Spleen (tissue), 11 donors: ENCODE measurements at regions not wholly inside any gene's neighbourhood (a gene's known extent, or its start where the extent isn't known, plus 50 kb on each side); places are given as distances from the start of the nearest gene placed in this dataset.

ENCODE experiments used
- DNase-seq: peaks from one replicate; pipeline ENCODE4 v3.0.0-alpha.2; 2020
- H3K27ac ChIP-seq, 8 donors: fragments of 200-600 bp; sonication (generic) in 7 of 8; 1 replicate in 4 of 8; 2 replicates in 4 of 8; pipeline versions ENCODE4 v1.5.0 to v1.8.0; 2016 to 2021; ENCODE audit warnings: inconsistent platforms in 4 of 8, mild to moderate bottlenecking in 4 of 8, moderate library complexity in 1 of 8
- H3K27me3 ChIP-seq, 7 donors: fragments of 200-600 bp; sonication (generic) in 6 of 7; replicated peaks in 1 of 7; 1 replicate in 4 of 7; 2 replicates in 3 of 7; pipeline versions ENCODE4 v1.5.0 to v1.8.0; 2016 to 2021; ENCODE audit warnings: inconsistent platforms in 3 of 7, mild to moderate bottlenecking in 1 of 7
- H3K36me3 ChIP-seq, 6 donors: fragments of 200-600 bp; sonication (generic) in 5 of 6; 1 replicate in 4 of 6; 2 replicates in 2 of 6; pipeline versions ENCODE4 v1.5.0 to v1.8.0; 2016 to 2021; ENCODE audit warnings: inconsistent platforms in 2 of 6
- H3K4me1 ChIP-seq, 6 donors: fragments of 200-600 bp; sonication (generic) in 5 of 6; 1 replicate in 3 of 6; 2 replicates in 3 of 6; pipeline versions ENCODE4 v1.5.0 to v1.8.0; 2016 to 2021; ENCODE audit warnings: inconsistent platforms in 3 of 6
- H3K4me3 ChIP-seq, 8 donors: fragments of 200-600 bp; sonication (generic) in 7 of 8; 1 replicate in 4 of 8; 2 replicates in 4 of 8; pipeline versions ENCODE4 v1.5.0 to v1.8.0; 2016 to 2021; ENCODE audit warnings: inconsistent platforms in 4 of 8, mild to moderate bottlenecking in 4 of 8, moderate library complexity in 2 of 8
- H3K9me3 ChIP-seq, 8 donors: fragments of 200-600 bp; sonication (generic) in 7 of 8; 1 replicate in 4 of 8; 2 replicates in 4 of 8; pipeline versions ENCODE4 v1.5.0 to v1.8.0; 2016 to 2021; ENCODE audit warnings: inconsistent platforms in 4 of 8
- POLR2A ChIP-seq, 3 donors: fragments of 450-650 bp; IDR thresholded peaks; one replicate each; pipeline ENCODE4 v1.5.1; 2017; ENCODE audit warnings: antibody characterized with exemption in 3 of 3, mild to moderate bottlenecking in 1 of 3
- POLR2AphosphoS5 ChIP-seq, 3 donors: sonication (generic); formaldehyde crosslinking; IDR thresholded peaks; one replicate each; pipeline ENCODE4 v1.5.1; 2017; ENCODE audit warnings: antibody characterized with exemption in 3 of 3
- WGBS, 5 donors: extraction: QIAGEN DNeasy Blood & Tissue Kit in 3 of 5; methylation state at CpG; one replicate each; pipeline versions ENCODE4 v1.1.5 to v1.1.7; 2013 to 2018; 5-methylcytosine and 5-hydroxymethylcytosine counted together
- intact Hi-C: fragments of 100-400 bp; cut with DNase I; formaldehyde crosslinking; loops from one replicate; pipeline ENCODE4 v1.15.0; 2023; ENCODE audit warnings: low total_unique reads
- TF ChIP-seq, protein P1 (sequence below), 11 experiments: fragments of 200-600 bp in 7 of 11; fragments of 450-650 bp in 4 of 11; sonication (generic) in 4 of 11; IDR thresholded peaks in 8 of 11; conservative IDR thresholded peaks in 3 of 11; 1 replicate in 7 of 11; 2 replicates in 4 of 11; pipeline versions ENCODE4 v1.4.0 to v1.8.0; 2016 to 2021; ENCODE audit warnings: antibody characterized with exemption in 11 of 11, inconsistent platforms in 4 of 11, mild to moderate bottlenecking in 1 of 11
- donor health status: healthy with polysubstance abuse.
- donor health status: DM: no; HTN: no; CAD: no; lungs with moderate emphysema.
- donor health status: DM: no; HTN: no; CAD: no.
- donor health status: Bipolar disorder and iron deficiency.
- donor health status: healthy.
- donor health status: DM: no; HTN: no; CAD: no.
- donor health status: DM: yes; HTN: yes; CAD: no.

DNA sequence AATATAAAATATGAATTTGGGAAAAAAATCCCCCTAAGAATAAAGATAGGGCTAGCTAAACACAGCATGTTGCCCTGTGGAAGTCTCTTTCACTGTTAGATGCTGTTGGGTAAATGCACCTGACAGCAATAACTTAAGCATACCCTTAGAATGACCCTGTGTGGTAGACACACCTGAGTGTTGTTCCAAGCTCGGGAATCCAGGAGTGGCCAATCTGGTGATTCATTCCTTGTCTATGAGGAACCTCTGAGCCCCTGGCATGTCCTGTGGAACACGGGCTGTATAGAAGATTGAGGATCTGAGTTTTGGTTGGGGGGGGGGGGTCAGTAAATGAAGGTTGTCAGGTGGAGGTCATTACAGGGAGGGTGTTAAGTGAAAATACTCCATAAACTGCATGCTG lies 730.0 kb upstream of the IGFBP3 start:
- Histone ChIP-seq H3K36me3 (no peaks in the 10 kb centered on the region), H3K4me1 (no peaks in the 10 kb centered on the region), H3K27ac (no peak overlapping the region), H3K9me3 (peaks cover 0 to 31% (median 6%) of the 10 kb centered on the region in 8 donors), H3K27me3 (no peaks in the 10 kb centered on the region), H3K4me3 (no peak overlapping the region)
- WGBS, 5 donors, result 69 to 93% (median 86%) methylated on average over 2 of the region's 2 CpGs
- no peak for DNase-seq
- TF ChIP-seq POLR2AphosphoS5 (IDR thresholded peaks at IDR 0.05) (no peak), POLR2A (IDR thresholded peaks at IDR 0.05) (no peak)
- TF ChIP-seq, protein P1, sequence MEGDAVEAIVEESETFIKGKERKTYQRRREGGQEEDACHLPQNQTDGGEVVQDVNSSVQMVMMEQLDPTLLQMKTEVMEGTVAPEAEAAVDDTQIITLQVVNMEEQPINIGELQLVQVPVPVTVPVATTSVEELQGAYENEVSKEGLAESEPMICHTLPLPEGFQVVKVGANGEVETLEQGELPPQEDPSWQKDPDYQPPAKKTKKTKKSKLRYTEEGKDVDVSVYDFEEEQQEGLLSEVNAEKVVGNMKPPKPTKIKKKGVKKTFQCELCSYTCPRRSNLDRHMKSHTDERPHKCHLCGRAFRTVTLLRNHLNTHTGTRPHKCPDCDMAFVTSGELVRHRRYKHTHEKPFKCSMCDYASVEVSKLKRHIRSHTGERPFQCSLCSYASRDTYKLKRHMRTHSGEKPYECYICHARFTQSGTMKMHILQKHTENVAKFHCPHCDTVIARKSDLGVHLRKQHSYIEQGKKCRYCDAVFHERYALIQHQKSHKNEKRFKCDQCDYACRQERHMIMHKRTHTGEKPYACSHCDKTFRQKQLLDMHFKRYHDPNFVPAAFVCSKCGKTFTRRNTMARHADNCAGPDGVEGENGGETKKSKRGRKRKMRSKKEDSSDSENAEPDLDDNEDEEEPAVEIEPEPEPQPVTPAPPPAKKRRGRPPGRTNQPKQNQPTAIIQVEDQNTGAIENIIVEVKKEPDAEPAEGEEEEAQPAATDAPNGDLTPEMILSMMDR (IDR thresholded peaks at IDR 0.05 in 8 of 11, conservative IDR thresholded peaks at IDR 0.05 in 3 of 11), result no peak
- intact Hi-C loops, result no loop called here

GRCh38 chr7:46649876-46650275 lies 728.8 kb upstream of the IGFBP3 start:
- intact Hi-C loops, result no loop called here
- Histone ChIP-seq H3K36me3 (no peaks in the 10 kb centered on the region), H3K27me3 (no peaks in the 10 kb centered on the region), H3K27ac (no peak overlapping the region), H3K9me3 (peaks cover 0 to 27% (median 6%) of the 10 kb centered on the region in 8 donors), H3K4me1 (no peaks in the 10 kb centered on the region), H3K4me3 (no peak overlapping the region)
- no peak for TF ChIP-seq POLR2AphosphoS5 (IDR thresholded peaks at IDR 0.05)
- TF ChIP-seq POLR2A (IDR thresholded peaks at IDR 0.05), result no peak
- TF ChIP-seq, protein P1 (IDR thresholded peaks at IDR 0.05 in 8 of 11, conservative IDR thresholded peaks at IDR 0.05 in 3 of 11), result no peak
- WGBS, 5 donors, result 28 to 49% (median 33%) methylated on average over 2 of the region's 2 CpGs
- DNase-seq, result no peak

DNA sequence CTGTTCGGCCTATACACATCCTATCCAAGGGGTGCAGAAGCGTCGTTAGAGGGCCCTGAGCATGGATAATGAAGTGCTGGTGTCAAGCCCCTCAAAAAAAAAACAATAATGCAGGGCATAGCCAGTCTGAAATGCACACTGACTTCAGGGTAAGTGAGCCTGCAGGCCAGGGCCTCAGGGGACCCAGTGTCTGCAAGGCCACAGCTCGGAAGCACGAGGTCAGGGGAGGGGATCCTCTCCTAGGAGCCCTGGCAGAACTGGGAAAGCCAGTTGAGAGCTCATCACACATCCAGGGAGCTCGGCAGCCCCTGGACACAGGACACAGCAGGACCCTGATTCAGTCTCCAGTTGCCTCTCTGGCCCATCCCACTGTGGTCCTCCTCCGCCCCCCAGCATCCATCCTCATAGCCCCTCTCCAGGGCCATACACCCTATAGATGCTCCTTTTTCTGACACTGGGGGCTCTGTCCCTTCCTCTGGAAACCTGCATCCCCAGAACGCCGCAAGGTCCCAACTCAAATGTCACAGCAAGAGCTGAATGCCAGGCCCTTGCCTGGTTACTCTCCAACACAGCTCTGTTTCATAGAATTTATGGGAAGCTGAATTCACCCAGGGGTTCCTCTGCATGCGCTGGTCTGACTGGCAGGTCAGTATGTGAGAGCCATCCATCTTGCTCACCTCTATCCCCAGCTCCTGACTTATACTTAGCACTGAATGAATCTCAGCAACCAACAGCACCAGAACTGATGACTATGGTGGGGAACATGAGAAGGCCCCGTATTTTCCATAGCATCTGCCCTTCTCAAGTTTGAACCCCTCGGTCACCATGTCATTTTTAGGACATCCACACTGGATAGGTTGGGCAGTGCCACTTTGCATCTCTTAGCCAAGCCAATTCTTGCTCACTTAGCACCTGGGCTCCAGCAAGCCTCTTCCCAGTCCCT lies 717.0 kb upstream of the IGFBP3 start:
- intact Hi-C loops, result no loop called here
- H3K9me3 ChIP-seq, result no peaks in the 10 kb centered on the region
- no peaks in the 10 kb centered on the region for H3K4me1 ChIP-seq
- no peak for DNase-seq
- TF ChIP-seq POLR2AphosphoS5 (IDR thresholded peaks at IDR 0.05) (no peak), POLR2A (IDR thresholded peaks at IDR 0.05) (no peak)
- TF ChIP-seq, protein P1 (IDR thresholded peaks at IDR 0.05 in 8 of 11, conservative IDR thresholded peaks at IDR 0.05 in 3 of 11), result no peak
- H3K4me3 ChIP-seq, result no peak overlapping the region
- no peaks in the 10 kb centered on the region for H3K36me3 ChIP-seq
- 67 to 79% (median 75%) methylated on average over 10 to 12 of the region's 12 CpGs for WGBS, 5 donors
- H3K27me3 ChIP-seq, result no peaks in the 10 kb centered on the region
- H3K27ac ChIP-seq, result no peak overlapping the region

DNA sequence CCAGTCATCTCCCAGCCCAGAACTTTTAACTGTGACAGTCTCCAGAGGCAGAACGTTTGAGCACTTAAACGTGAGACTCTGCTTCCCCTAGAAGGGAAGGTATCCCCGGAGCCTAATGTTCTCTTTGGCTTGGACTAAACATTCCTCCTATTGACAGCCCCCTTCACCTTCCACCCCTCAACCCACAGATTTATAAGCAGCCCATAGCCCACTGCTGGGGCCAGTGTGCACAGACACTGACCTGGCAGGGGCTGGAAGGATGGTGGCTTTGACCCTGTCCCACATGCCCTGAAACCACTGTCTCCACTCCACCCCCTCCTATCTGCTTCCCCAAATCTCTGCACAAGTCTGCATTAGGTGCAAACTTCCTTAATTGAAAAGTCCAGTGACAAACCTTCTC lies 715.0 kb upstream of the IGFBP3 start:
- TF ChIP-seq, protein P1 (IDR thresholded peaks at IDR 0.05 in 8 of 11, conservative IDR thresholded peaks at IDR 0.05 in 3 of 11), result no peak
- TF ChIP-seq POLR2A (IDR thresholded peaks at IDR 0.05) (no peak), POLR2AphosphoS5 (IDR thresholded peaks at IDR 0.05) (no peak)
- Histone ChIP-seq H3K36me3 (no peaks in the 10 kb centered on the region), H3K4me1 (no peaks in the 10 kb centered on the region), H3K9me3 (no peaks in the 10 kb centered on the region), H3K27me3 (no peaks in the 10 kb centered on the region), H3K27ac (no peak overlapping the region), H3K4me3 (no peak overlapping the region)
- 47 to 73% (median 61%) methylated on average over 3 of the region's 3 CpGs for whole genome bisulfite sequencing, 5 donors
- intact Hi-C loops, result no loop called here
- DNase-seq, result no peak
